Upper lobe of left lung (tissue), 6 donors: ENCODE measurements at regions not wholly inside any gene's neighbourhood (a gene's known extent, or its start where the extent isn't known, plus 50 kb on each side); places are given as distances from the start of the nearest gene placed in this dataset.

ENCODE experiments used
- ATAC-seq, 2 donors: fragments of 200-7000 bp; cut with Tn5 transposase; one replicate each; pipeline ENCODE4 v1.9.1; 2022; ENCODE audit warnings: mild to moderate bottlenecking in 2 of 2, moderate library complexity in 2 of 2; ENCODE audit not compliant: low FRiP score in 2 of 2
- DNase-seq, 2 donors: peaks; one replicate each; pipeline ENCODE4 v3.0.0-alpha.2; 2019 to 2020
- H3K27ac ChIP-seq, 4 donors: fragments of 200-600 bp; sonication (generic); one replicate each; pipeline ENCODE4 v1.5.1; 2016 to 2019
- H3K27me3 ChIP-seq, 4 donors: fragments of 200-600 bp; sonication (generic); one replicate each; pipeline ENCODE4 v1.5.1; 2017 to 2019
- H3K36me3 ChIP-seq, 4 donors: fragments of 200-600 bp; sonication (generic); one replicate each; pipeline ENCODE4 v1.5.1; 2016 to 2019
- H3K4me1 ChIP-seq, 4 donors: fragments of 200-600 bp; sonication (generic); one replicate each; pipeline ENCODE4 v1.5.1; 2018 to 2019
- H3K4me3 ChIP-seq, 4 donors: fragments of 200-600 bp; sonication (generic); one replicate each; pipeline ENCODE4 v1.5.1; 2017 to 2019; ENCODE audit warnings: mild to moderate bottlenecking in 2 of 4, moderate library complexity in 1 of 4
- H3K9me3 ChIP-seq, 4 donors: fragments of 200-600 bp; sonication (generic); one replicate each; pipeline ENCODE4 v1.5.1; 2018 to 2019
- CTCF ChIP-seq, 6 experiments: fragments of 450-650 bp in 4 of 6; fragments of 200-600 bp in 2 of 6; sonication (generic) in 2 of 6; IDR thresholded peaks; one replicate each; pipeline ENCODE4 v1.5.1; 2016 to 2019; ENCODE audit warnings: antibody characterized with exemption in 6 of 6
- EP300 ChIP-seq, 4 donors: sonication (generic); formaldehyde crosslinking; IDR thresholded peaks; one replicate each; pipeline ENCODE4 v1.5.1; 2017; ENCODE audit warnings: antibody characterized with exemption in 4 of 4, control low read depth in 2 of 4
- POLR2A ChIP-seq, 4 donors: fragments of 450-650 bp; IDR thresholded peaks; one replicate each; pipeline ENCODE4 v1.5.1; 2016 to 2017; ENCODE audit warnings: antibody characterized with exemption in 4 of 4, mild to moderate bottlenecking in 2 of 4
- POLR2AphosphoS5 ChIP-seq, 2 donors: sonication (generic); formaldehyde crosslinking; IDR thresholded peaks; one replicate each; pipeline ENCODE4 v1.5.1; 2017; ENCODE audit warnings: antibody characterized with exemption in 2 of 2
- whole genome bisulfite sequencing, 2 donors: methylation state at CpG; one replicate each; pipeline ENCODE4 v1.1.5; 2017 to 2018; 5-methylcytosine and 5-hydroxymethylcytosine counted together
- donor health status: DM: no; HTN: no; CAD: no; lungs with moderate emphysema.
- donor health status: DM: no; HTN: yes; CAD: no; lungs with severe emphysema.

GRCh38 chr6:106849120-106849519 lies 125.4 kb downstream of the CD24 start:
- no peaks in the 10 kb centered on the region for H3K27me3 ChIP-seq
- no peaks in the 10 kb centered on the region for H3K36me3 ChIP-seq
- H3K9me3 ChIP-seq = no peaks in the 10 kb centered on the region
- 49 to 77% methylated on average over 3 of the region's 3 CpGs for WGBS, 2 donors
- DNase-seq (no peak), ATAC-seq (no peak)
- TF ChIP-seq POLR2AphosphoS5 (IDR thresholded peaks at IDR 0.05) (no peak), CTCF (IDR thresholded peaks at IDR 0.05) (no peak), EP300 (IDR thresholded peaks at IDR 0.05) (no peak), POLR2A (IDR thresholded peaks at IDR 0.05) (no peak)
- no peaks in the 10 kb centered on the region for H3K4me1 ChIP-seq
- no peak overlapping the region for H3K27ac ChIP-seq
- no peak overlapping the region for H3K4me3 ChIP-seq

GRCh38 chr6:106847116-106847515 lies 127.4 kb downstream of the CD24 start:
- Histone ChIP-seq H3K4me3 (no peak overlapping the region), H3K27ac (no peak overlapping the region), H3K9me3 (no peaks in the 10 kb centered on the region), H3K36me3 (no peaks in the 10 kb centered on the region), H3K27me3 (no peaks in the 10 kb centered on the region), H3K4me1 (no peaks in the 10 kb centered on the region)
- WGBS, 2 donors = 74 to 75% methylated on average over 6 of the region's 6 CpGs
- ATAC-seq (no peak), DNase-seq (no peak)
- no peak for TF ChIP-seq CTCF (IDR thresholded peaks at IDR 0.05)
- TF ChIP-seq POLR2AphosphoS5 (IDR thresholded peaks at IDR 0.05) = no peak
- TF ChIP-seq POLR2A (IDR thresholded peaks at IDR 0.05) = no peak
- TF ChIP-seq EP300 (IDR thresholded peaks at IDR 0.05) = no peak

- Histone ChIP-seq H3K27me3 (no peaks in the 10 kb centered on the region), H3K27ac (no peak overlapping the region), H3K36me3 (no peaks in the 10 kb centered on the region), H3K4me3 (no peak overlapping the region), H3K4me1 (no peaks in the 10 kb centered on the region), H3K9me3 (no peaks in the 10 kb centered on the region)
- TF ChIP-seq POLR2AphosphoS5 (IDR thresholded peaks at IDR 0.05) (no peak), EP300 (IDR thresholded peaks at IDR 0.05) (no peak), POLR2A (IDR thresholded peaks at IDR 0.05) (no peak), CTCF (IDR thresholded peaks at IDR 0.05) (no peak)
- ATAC-seq = no peak
- DNase-seq = no peak
These were observed 129.6 kb downstream of the CD24 start for GRCh38 chr6:106844930-106845329.

GRCh38 chr6:106832766-106833510 lies 141.6 kb downstream of the CD24 start:
- no peaks in the 10 kb centered on the region for H3K9me3 ChIP-seq
- H3K36me3 ChIP-seq = no peaks in the 10 kb centered on the region
- no peak overlapping the region for H3K4me3 ChIP-seq
- no peak overlapping the region for H3K27ac ChIP-seq
- no peak for TF ChIP-seq CTCF (IDR thresholded peaks at IDR 0.05)
- TF ChIP-seq POLR2A (IDR thresholded peaks at IDR 0.05) = no peak
- TF ChIP-seq POLR2AphosphoS5 (IDR thresholded peaks at IDR 0.05) = no peak
- TF ChIP-seq EP300 (IDR thresholded peaks at IDR 0.05) = no peak
- no peaks in the 10 kb centered on the region for H3K27me3 ChIP-seq
- ATAC-seq (no peak), DNase-seq (no peak)
- WGBS, 2 donors = 83% methylated on average over 6 of the region's 6 CpGs
- no peaks in the 10 kb centered on the region for H3K4me1 ChIP-seq

GRCh38 chr6:106830930-106831329 lies 143.6 kb downstream of the CD24 start:
- ATAC-seq = no peak
- H3K4me1 ChIP-seq = no peaks in the 10 kb centered on the region
- no peaks in the 10 kb centered on the region for H3K9me3 ChIP-seq
- H3K27me3 ChIP-seq = no peaks in the 10 kb centered on the region
- no peak overlapping the region for H3K4me3 ChIP-seq
- no peak for DNase-seq
- 77% methylated on average over 2 of the region's 2 CpGs for WGBS, 2 donors
- H3K27ac ChIP-seq = no peak overlapping the region
- no peaks in the 10 kb centered on the region for H3K36me3 ChIP-seq
- no peak for TF ChIP-seq CTCF (IDR thresholded peaks at IDR 0.05)
- no peak for TF ChIP-seq POLR2AphosphoS5 (IDR thresholded peaks at IDR 0.05)
- TF ChIP-seq EP300 (IDR thresholded peaks at IDR 0.05) = no peak
- no peak for TF ChIP-seq POLR2A (IDR thresholded peaks at IDR 0.05)
